ENCODE measurements at regions not wholly inside any gene's neighbourhood (a gene's known extent, or its start where the extent isn't known, plus 50 kb on each side); places are given as distances from the start of the nearest gene placed in this dataset.
"Not testable (repeated sequence)": the region's sequence is repeated elsewhere in the genome, so short reads cannot be mapped to it uniquely, and the experiment has no call there.

DNA sequence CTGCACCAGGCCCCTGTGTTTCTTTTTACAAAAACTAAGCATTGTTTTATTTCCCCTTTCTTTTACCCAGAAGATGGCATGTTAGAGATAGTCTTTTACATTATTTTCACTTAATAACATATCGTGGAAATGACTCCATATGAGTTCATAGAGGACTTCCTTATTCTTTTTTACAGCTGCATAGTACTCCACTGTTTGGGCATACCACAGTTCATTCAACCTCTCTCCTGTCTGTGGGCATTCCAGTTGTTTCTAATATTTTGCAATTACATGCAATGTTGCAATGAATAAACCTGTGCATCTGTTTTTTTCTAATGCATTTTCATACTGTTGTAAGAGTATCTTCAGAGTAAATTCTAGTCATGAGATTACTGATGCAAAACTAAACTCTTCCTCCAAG lies 173.2 kb upstream of the ZNF469 start:
- not testable (repeated sequence) for H3K27me3 Mint-ChIP-seq (ENCODE audit: low read depth); H3K4me3 Mint-ChIP-seq; DNase-seq; H3K27ac Mint-ChIP-seq; ATAC-seq (replicated peaks in 1 of 2); H3K36me3 Mint-ChIP-seq (ENCODE audit: insufficient read depth in 2 of 2); H3K4me1 Mint-ChIP-seq (ENCODE audit: low read depth); H3K9me3 Mint-ChIP-seq

DNA sequence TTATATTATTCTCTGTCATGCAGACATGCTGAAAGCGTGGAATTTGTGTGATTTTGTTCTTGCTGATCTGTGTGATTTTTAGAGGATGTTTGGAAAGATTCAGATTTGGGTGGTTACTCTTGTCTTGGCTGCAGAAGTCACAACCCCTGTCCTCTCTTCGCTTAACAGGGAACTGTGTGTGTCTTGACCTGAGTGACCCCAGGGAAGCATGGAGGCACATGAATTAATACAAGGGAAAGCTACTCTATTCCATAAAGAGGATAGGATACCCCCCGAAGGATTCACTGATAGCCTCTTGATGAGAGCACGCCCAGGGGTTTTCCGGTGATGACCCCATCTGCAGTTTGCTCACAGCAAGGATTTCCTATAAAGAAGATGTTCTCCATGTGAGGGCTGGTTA lies 168.8 kb upstream of the ZNF469 start:
- not testable (repeated sequence) for H3K36me3 Mint-ChIP-seq (ENCODE audit: insufficient read depth in 2 of 2); DNase-seq; ATAC-seq (replicated peaks in 1 of 2); H3K4me1 Mint-ChIP-seq (ENCODE audit: low read depth); H3K9me3 Mint-ChIP-seq; H3K27ac Mint-ChIP-seq; H3K4me3 Mint-ChIP-seq; H3K27me3 Mint-ChIP-seq (ENCODE audit: low read depth)

DNA sequence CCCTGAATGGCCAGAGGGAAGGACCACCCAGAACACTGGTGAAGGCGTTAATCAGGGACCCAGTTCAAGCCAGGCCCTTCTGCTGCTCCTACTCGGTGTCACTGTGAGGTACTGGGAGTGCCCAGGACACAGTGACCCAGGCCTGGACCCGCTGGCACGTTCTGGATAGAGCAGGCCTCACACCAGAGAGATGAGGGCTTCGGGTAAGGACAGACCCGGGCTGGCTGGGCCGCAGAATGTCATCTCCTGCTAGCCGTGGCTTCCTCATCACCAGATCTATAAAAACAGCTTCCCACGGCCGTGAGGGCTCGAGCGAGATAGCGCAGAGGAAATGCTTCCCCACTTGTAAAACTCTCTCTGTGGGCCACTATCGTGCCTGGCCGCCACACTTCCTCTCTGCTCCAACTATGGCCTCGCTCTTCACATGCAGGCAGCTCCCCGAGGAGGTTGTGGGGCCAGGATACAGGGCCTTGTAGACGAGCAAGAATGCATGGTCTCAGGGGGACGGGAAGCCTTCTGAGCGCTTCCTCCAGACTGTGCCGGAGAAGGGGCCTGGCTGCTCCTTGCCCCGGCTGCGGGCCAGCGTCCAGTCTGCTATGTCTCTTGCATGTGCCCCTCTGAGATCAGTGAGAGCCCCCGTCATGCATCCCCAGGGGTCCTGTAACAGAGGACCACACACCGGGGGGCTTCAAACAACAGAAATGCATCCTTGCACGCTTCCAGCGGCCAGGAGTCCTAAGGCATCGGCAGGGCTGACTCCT lies 161.6 kb upstream of the ZNF469 start:
- H3K9me3 Mint-ChIP-seq; ATAC-seq (replicated peaks in 1 of 2); DNase-seq; H3K4me3 Mint-ChIP-seq; H3K27ac Mint-ChIP-seq; H3K4me1 Mint-ChIP-seq (ENCODE audit: low read depth); H3K36me3 Mint-ChIP-seq (ENCODE audit: insufficient read depth in 2 of 2): not testable (repeated sequence)
- peaks cover 14% of the 10 kb centered on the region for H3K27me3 Mint-ChIP-seq (ENCODE audit: low read depth)

DNA sequence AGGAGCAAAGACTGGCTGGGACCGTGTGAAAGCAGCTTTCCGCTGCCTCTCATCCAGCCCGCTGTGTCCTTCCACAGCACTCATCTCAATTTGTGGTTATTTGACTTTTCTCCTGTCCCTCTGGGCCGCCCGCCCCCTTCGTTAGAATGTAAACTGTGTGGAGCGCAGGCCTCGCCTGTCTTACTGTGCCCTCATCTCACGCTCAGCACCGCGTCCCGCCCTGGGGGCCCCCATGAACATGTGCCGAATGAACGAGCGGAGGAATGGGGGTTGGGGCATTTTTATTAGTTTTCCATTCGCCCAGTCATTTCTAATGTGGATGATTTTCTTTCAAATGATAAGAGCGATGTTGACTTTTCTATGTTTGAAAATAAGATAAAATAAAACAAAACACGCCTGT lies 159.1 kb upstream of the ZNF469 start:
- DNase-seq; H3K4me3 Mint-ChIP-seq; ATAC-seq (replicated peaks in 1 of 2); H3K4me1 Mint-ChIP-seq (ENCODE audit: low read depth); H3K36me3 Mint-ChIP-seq (ENCODE audit: insufficient read depth in 2 of 2); H3K9me3 Mint-ChIP-seq; H3K27ac Mint-ChIP-seq: not testable (repeated sequence)
- peaks cover 14% of the 10 kb centered on the region for H3K27me3 Mint-ChIP-seq (ENCODE audit: low read depth)

DNA sequence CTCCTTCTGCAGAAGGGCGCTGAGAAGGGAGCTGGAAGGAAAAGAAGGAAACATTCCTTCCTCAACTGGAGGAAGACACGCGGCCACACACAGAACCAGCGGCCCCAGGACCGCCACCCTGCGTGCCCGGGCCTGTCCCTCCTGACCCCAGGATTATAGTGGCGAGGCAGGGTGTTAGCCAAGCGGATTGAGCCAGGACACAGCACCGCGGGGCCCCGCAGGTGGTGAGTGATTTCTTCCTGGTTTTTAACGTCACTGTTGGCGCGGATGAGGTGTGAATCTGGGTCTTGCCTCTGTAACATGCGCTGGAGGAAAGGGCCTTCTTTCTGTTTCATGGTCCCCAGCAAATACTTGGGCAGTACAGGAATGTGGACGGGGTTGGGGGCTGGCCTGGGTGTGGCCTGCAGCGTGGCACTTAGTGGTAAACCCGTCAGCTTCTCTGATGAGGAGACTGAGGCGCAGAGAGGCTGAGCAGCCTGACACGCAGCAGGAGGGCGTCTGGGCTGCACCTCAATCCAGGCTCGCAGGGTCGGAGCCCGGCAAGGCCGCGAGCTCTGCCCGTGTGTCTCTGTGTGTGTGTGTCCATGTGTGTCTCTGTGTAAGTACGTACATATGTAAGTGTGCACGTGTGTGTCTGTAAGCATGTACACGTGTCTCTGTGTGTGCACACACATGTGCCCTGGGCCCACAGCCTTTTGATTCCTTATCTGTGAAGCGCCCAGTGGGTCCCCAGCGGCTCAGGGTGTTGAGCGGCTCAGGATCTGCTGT lies 158.4 kb upstream of the ZNF469 start:
- not testable (repeated sequence) for H3K9me3 Mint-ChIP-seq; H3K36me3 Mint-ChIP-seq (ENCODE audit: insufficient read depth in 2 of 2); H3K4me1 Mint-ChIP-seq (ENCODE audit: low read depth); DNase-seq; ATAC-seq (replicated peaks in 1 of 2); H3K4me3 Mint-ChIP-seq; H3K27ac Mint-ChIP-seq
- peaks cover 14% of the 10 kb centered on the region for H3K27me3 Mint-ChIP-seq (ENCODE audit: low read depth)

DNA sequence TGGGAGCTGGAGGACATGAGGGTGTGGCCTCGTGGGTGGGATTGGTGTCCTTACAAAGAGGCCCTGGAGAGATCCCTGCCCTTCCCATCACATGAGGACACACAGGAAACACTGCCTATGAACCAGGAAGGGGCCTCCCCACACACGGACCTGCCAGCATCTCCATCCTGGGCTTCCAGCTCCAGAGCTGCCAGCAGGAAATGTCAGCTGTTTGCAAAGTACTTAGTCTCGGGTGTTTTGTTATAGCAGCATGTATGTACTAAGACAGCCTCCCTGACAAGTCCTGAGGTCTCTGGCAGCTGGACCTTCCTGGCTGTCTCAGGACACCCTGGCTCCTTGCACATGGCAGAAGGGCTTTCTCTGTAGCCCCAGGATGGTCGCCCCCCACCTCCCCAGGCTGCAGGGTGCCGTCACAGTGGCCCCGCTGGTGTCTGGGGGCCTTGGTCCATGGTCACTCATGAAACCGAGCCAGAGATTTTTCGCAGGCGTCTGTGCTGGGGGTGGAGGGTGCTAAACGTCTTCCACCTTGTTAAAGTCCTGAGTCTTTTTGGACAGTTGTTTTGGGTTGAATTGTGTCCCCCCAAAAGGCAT lies 157.0 kb upstream of the ZNF469 start:
- not testable (repeated sequence) for H3K27ac Mint-ChIP-seq; H3K27me3 Mint-ChIP-seq (ENCODE audit: low read depth); H3K9me3 Mint-ChIP-seq; H3K4me3 Mint-ChIP-seq; DNase-seq; H3K4me1 Mint-ChIP-seq (ENCODE audit: low read depth); ATAC-seq (replicated peaks in 1 of 2); H3K36me3 Mint-ChIP-seq (ENCODE audit: insufficient read depth in 2 of 2)

DNA sequence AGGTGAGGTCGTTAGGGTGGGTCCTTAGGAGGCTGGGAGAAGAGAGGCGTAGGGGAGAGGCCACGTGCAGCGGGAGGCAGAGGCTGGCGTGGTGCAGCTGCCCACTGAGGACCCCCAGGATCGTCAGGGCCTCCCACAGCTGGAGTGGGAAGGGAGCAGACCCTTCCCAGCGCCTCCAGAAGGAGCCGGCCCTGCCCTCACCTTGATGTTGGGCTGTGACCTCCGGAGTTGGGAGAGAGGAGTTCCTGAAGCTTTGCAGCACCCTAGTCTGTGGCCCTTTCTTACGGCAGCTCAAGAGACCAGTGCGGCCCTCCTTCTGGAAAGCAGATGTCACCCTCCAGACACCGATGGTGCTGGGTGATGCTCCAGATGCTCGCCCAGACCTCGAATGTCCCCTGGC lies 156.5 kb upstream of the ZNF469 start:
- H3K9me3 Mint-ChIP-seq; DNase-seq; H3K27ac Mint-ChIP-seq; H3K4me3 Mint-ChIP-seq; H3K27me3 Mint-ChIP-seq (ENCODE audit: low read depth); H3K36me3 Mint-ChIP-seq (ENCODE audit: insufficient read depth in 2 of 2); ATAC-seq (replicated peaks in 1 of 2); H3K4me1 Mint-ChIP-seq (ENCODE audit: low read depth): not testable (repeated sequence)

DNA sequence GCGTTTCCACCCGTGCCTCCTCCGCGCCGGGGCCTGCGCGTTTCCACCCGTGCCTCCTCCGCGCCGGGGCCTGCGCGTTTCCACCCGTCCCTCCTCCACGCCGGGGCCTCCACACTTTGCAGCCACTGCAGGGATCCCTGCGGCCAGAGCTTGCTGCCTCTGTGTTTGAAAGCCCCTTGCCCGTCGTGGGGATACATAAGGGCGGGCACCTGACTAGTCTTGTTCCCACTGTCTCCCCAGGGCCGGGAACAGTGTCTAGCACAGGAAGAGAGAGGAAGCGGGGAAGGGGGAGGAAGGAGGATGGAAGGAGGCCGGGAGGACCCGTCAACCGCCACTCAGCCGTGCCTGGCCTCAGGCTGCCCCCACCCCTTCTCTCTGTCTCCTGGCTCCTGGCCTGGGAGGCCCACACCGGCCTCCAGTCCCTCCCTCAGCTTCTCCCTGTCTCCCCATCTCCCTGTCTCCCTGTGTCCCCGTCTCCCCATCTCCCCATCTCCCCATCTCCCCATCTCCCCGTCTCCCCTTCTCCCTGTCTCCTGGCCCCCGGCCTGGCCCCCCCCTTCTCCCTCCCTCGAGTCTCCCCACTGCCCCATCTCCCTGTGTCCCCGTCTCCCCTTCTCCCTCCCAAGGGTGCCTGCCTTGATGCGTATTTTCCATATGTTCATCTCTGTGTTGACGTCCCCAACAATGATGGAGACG lies 155.6 kb upstream of the ZNF469 start:
- not testable (repeated sequence) for ATAC-seq (replicated peaks in 1 of 2); H3K36me3 Mint-ChIP-seq (ENCODE audit: insufficient read depth in 2 of 2); H3K4me3 Mint-ChIP-seq; H3K4me1 Mint-ChIP-seq (ENCODE audit: low read depth); H3K27ac Mint-ChIP-seq; H3K9me3 Mint-ChIP-seq; DNase-seq; H3K27me3 Mint-ChIP-seq (ENCODE audit: low read depth)

DNA sequence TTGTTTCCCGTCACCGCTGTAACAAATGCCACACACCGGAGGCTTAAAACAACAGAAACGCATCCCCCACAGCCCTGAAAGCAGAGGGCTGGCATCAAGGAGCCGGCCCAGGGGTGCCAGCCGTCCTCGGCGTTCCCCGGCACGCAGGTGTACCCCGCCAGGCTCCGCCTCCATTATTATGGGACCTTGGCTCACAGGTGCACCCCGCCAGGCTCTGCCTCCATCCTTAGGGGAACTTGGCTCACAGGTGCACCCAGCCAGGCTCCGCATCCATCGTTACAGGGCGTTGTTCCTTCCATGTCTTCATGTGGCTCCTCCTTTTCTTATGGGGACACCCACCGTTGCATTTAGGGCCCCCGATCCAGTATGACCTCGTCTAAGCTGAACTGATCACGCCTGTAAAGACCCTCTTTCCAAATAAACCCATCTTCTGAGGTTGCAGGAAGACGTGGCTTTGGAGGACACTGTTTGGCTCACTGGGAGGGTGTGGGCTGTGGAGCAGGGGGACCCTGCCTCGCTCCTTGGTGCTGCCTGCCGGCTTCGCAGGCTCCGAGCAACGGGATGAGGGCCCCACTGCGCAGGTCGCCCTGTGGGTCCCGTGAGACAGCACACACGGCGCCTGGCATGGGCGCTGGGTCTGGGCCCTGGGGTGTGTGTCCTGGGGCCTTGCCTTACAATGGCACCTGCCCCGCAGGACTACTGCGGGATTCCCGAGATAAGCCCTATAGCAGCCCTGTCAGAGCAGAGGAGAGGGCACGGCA lies 154.9 kb upstream of the ZNF469 start:
- H3K36me3 Mint-ChIP-seq (ENCODE audit: insufficient read depth in 2 of 2); H3K4me1 Mint-ChIP-seq (ENCODE audit: low read depth): not testable (repeated sequence)

DNA sequence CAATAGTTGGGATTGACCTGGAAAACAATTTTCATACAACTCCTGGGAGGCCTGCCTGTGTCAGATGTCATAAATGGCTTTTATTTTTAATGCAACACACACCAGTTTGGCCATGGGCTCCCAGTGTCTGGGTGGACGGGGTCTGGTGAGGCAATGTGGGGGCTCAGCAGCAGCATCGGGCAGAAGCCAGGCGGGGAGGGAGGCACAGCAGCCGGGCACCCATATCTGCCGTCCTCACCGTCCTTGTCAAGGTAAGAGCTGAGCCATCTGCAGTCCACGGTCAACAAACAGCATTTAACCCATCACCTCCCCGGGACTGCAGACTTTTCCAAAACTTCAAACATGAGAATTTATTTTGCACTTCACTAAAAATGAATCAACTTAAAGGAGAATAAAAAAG lies 154.0 kb upstream of the ZNF469 start:
- not testable (repeated sequence) for H3K27ac Mint-ChIP-seq; H3K4me1 Mint-ChIP-seq (ENCODE audit: low read depth); H3K4me3 Mint-ChIP-seq; H3K27me3 Mint-ChIP-seq (ENCODE audit: low read depth); H3K9me3 Mint-ChIP-seq; ATAC-seq (replicated peaks in 1 of 2); H3K36me3 Mint-ChIP-seq (ENCODE audit: insufficient read depth in 2 of 2); DNase-seq

More for the DNA sequence above, 154.9 kb upstream of the ZNF469 start:
- not testable (repeated sequence) for H3K9me3 Mint-ChIP-seq; DNase-seq; ATAC-seq (replicated peaks in 1 of 2); H3K27ac Mint-ChIP-seq; H3K27me3 Mint-ChIP-seq (ENCODE audit: low read depth); H3K4me3 Mint-ChIP-seq

DNA sequence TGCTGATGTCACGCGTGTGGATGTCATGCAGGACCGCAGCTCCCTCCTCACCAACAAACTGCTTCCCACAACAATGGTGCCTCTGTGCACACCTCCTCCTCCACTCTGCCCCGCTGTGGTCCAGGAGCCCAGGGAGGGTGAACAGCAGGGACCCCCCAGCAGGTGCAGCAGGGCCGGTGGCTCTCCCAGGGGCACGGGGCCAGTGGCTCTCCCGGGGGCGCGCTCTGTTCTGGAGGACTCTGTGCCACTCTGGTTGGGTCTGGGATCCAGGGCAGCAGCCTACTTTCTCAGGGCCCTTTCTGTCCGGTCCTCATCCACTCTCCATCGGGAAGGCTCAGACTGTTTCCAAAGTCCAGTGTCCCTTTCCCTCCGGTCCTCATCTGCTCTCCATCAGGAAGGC lies 153.0 kb upstream of the ZNF469 start:
- not testable (repeated sequence) for ATAC-seq (replicated peaks in 1 of 2); H3K27ac Mint-ChIP-seq; H3K4me3 Mint-ChIP-seq; DNase-seq; H3K4me1 Mint-ChIP-seq (ENCODE audit: low read depth); H3K27me3 Mint-ChIP-seq (ENCODE audit: low read depth); H3K36me3 Mint-ChIP-seq (ENCODE audit: insufficient read depth in 2 of 2); H3K9me3 Mint-ChIP-seq

DNA sequence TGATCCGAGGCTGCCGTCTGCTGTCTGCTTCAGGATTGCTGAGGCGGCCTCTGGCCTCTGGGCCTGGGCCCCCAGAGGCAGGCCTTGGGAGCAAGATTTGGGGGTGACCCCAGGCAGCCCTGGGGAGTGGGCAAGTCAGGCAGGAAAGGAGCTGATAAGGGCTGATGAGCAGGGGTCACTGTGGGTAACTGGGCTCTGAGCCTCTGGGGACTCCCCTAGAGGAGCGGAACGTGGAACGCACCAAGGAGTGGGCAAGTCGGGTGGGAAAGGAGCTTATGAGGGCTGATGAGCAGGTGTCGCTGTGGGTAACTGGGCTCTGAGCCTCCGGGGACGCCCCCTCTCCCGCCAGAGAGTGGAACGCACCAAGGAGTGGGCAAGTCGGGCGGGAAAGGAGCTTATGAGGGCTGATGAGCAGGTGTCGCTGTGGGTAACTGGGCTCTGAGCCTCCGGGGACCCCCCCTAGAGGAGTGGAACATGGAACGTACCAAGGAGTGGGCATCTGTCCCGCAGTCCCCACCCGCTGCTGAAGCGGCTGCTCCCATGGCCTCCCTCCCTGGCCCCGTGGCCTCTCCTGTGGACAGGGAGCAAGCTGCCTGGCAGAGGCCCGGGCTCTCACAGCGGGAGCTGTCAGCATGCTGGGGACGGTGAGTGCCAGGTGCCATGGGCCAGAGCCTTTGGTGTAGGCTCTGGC lies 152.3 kb upstream of the ZNF469 start:
- H3K27me3 Mint-ChIP-seq (ENCODE audit: low read depth); H3K4me3 Mint-ChIP-seq; H3K36me3 Mint-ChIP-seq (ENCODE audit: insufficient read depth in 2 of 2); DNase-seq; H3K4me1 Mint-ChIP-seq (ENCODE audit: low read depth); H3K27ac Mint-ChIP-seq; ATAC-seq (replicated peaks in 1 of 2); H3K9me3 Mint-ChIP-seq: not testable (repeated sequence)
